Right lobe of liver (tissue), 4 donors: ENCODE measurements at regions not wholly inside any gene's neighbourhood (a gene's known extent, or its start where the extent isn't known, plus 50 kb on each side); places are given as distances from the start of the nearest gene placed in this dataset.

Source experiments
- POLR2A ChIP-seq: fragments of 450-650 bp; IDR thresholded peaks from one replicate; pipeline ENCODE4 v1.6.1; 2017; ENCODE audit warnings: antibody characterized with exemption, mild to moderate bottlenecking
- TF ChIP-seq, protein P1 (sequence below), 4 donors: fragments of 200-600 bp in 3 of 4; fragments of 450-650 bp in 1 of 4; IDR thresholded peaks; one replicate each; pipeline versions ENCODE4 v1.5.1 to v1.8.0; 2016 to 2022; ENCODE audit warnings: antibody characterized with exemption in 4 of 4, mild to moderate bottlenecking in 2 of 4
- donor health status: DM: no; HTN: no; CAD: no.
- donor health status: DM: no; HTN: no; CAD: no.
- donor health status: DM: no; HTN: yes; CAD: no.

DNA sequence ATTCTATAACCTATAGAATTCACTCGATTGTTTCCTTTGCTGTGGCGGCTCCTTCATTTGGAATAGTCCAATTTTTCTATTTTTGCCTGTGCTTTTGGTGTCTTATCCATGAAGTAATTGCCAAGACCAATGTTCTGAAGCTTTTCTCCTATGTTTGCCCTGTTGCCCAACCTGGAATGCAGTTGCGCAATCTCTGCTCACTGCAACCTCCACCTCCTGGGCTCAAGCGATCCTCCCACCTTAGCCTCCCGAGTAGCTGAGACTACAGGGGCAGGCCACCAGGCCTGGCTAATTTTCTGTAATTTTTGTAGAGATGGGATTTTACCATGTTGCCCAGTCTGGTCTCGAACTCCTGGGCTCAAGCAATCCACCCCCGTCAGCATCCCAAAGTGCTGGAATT lies 163.5 kb downstream of the OR2B2 start:
- TF ChIP-seq, protein P1, sequence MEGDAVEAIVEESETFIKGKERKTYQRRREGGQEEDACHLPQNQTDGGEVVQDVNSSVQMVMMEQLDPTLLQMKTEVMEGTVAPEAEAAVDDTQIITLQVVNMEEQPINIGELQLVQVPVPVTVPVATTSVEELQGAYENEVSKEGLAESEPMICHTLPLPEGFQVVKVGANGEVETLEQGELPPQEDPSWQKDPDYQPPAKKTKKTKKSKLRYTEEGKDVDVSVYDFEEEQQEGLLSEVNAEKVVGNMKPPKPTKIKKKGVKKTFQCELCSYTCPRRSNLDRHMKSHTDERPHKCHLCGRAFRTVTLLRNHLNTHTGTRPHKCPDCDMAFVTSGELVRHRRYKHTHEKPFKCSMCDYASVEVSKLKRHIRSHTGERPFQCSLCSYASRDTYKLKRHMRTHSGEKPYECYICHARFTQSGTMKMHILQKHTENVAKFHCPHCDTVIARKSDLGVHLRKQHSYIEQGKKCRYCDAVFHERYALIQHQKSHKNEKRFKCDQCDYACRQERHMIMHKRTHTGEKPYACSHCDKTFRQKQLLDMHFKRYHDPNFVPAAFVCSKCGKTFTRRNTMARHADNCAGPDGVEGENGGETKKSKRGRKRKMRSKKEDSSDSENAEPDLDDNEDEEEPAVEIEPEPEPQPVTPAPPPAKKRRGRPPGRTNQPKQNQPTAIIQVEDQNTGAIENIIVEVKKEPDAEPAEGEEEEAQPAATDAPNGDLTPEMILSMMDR (IDR thresholded peaks at IDR 0.05): no peak
- no peak for TF ChIP-seq POLR2A
